Mammary epithelial cell (primary cell): ENCODE measurements at regions not wholly inside any gene's neighbourhood (a gene's known extent, or its start where the extent isn't known, plus 50 kb on each side); places are given as distances from the start of the nearest gene placed in this dataset.

Experiments used
- CTCF ChIP-seq, 2 donors: IDR thresholded peaks in 1 of 2; conservative IDR thresholded peaks in 1 of 2; 2 replicates each; pipeline ENCODE4 v1.5.1; 2011 to 2012; ENCODE audit warnings: inconsistent platforms in 2 of 2, low read length in 2 of 2, mild to moderate bottlenecking in 2 of 2, control low read depth in 1 of 2, low read depth in 1 of 2; ENCODE audit not compliant: insufficient read depth in 1 of 2; ENCODE audit errors: extremely low read depth in 1 of 2
- EZH2 ChIP-seq: IDR thresholded peaks from 2 replicates; pipeline ENCODE4 v1.6.1; 2012; ENCODE audit warnings: low read length, inconsistent platforms, borderline replicate concordance

- no peak for TF ChIP-seq CTCF (conservative IDR thresholded peaks at IDR 0.05 in 1 of 2, IDR thresholded peaks at IDR 0.05 in 1 of 2; ENCODE audit: extremely low read depth in 1 of 2, insufficient read depth in 1 of 2, low read depth in 1 of 2, low read length in 2 of 2)
- no peak for TF ChIP-seq EZH2
Measured at GRCh38 chr3:63022114-63022513, 146.9 kb upstream of the CADPS start.
